SK-N-SH (cell line): ENCODE measurements at regions not wholly inside any gene's neighbourhood (a gene's known extent, or its start where the extent isn't known, plus 50 kb on each side); places are given as distances from the start of the nearest gene placed in this dataset.

Source experiments
- CTCF ChIA-PET: fragments of 300-600, 350-600 bp; formaldehyde crosslinking; extraction: SDS; loops from one replicate; lab custom pipeline; 2021; lab: Yijun Ruan, JAX
- POLR2A ChIA-PET: fragments of 350-600 bp; sonication (Branson Sonifier 250); formaldehyde crosslinking; extraction: SDS; loops from one replicate; lab custom pipeline; 2020; ENCODE audit warnings: antibody characterized with exemption, inconsistent platforms; lab: Yijun Ruan, JAX
- DNase-seq: peaks from one replicate; pipeline ENCODE4 v3.0.0; 2012
- H2AFZ ChIP-seq: fragments of 200-600 bp; sonication (generic); 2 replicates; pipeline ENCODE4 v1.8.1; 2016; ENCODE audit warnings: antibody characterized with exemption, mild to moderate bottlenecking, low read depth
- H3F3A ChIP-seq: fragments of 200-600 bp; sonication (generic); replicated peaks from 2 replicates; pipeline ENCODE3; 2016; ENCODE audit warnings: antibody characterized with exemption, mild to moderate bottlenecking; ENCODE audit not compliant: insufficient read depth
- H3K27ac ChIP-seq, 2 experiments: fragments of 200-500 bp in 1 of 2; fragments of 200-600 bp in 1 of 2; sonication (Bioruptor generic) in 1 of 2; sonication (generic), shearing (Covaris generic) in 1 of 2; 2 replicates each; pipeline versions ENCODE4 v1.5.1 to v1.6.1; 2014 to 2016; ENCODE audit warnings: low read depth in 2 of 2, inconsistent platforms in 1 of 2, low read length in 1 of 2, mild to moderate bottlenecking in 1 of 2, mixed read lengths in 1 of 2
- H3K27me3 ChIP-seq: fragments of 200-600 bp; sonication (generic), shearing (Covaris generic); 2 replicates; pipeline ENCODE4 v1.6.1; 2016; ENCODE audit warnings: mixed run types; ENCODE audit not compliant: insufficient read depth
- H3K36me3 ChIP-seq, 2 experiments: fragments of 200-500 bp in 1 of 2; fragments of 200-600 bp in 1 of 2; sonication (Bioruptor generic) in 1 of 2; sonication (generic) in 1 of 2; replicated peaks in 1 of 2; 2 replicates each; pipeline versions ENCODE3 to v1.5.1; 2014 to 2016; ENCODE audit warnings: low read length in 1 of 2, mild to moderate bottlenecking in 1 of 2; ENCODE audit not compliant: insufficient read depth in 2 of 2, control insufficient read depth in 1 of 2
- H3K4me1 ChIP-seq, 2 experiments: fragments of 200-500 bp in 1 of 2; fragments of 200-600 bp in 1 of 2; sonication (Bioruptor generic) in 1 of 2; sonication (generic), shearing (Covaris generic) in 1 of 2; 2 replicates each; pipeline versions ENCODE4 v1.5.1 to v1.6.1; 2014 to 2016; ENCODE audit warnings: low read depth in 1 of 2, low read length in 1 of 2, mixed run types in 1 of 2; ENCODE audit not compliant: insufficient read depth in 2 of 2, control insufficient read depth in 1 of 2
- H3K4me2 ChIP-seq: fragments of 200-600 bp; sonication (generic), shearing (Covaris generic); 2 replicates; pipeline ENCODE4 v1.6.1; 2017; ENCODE audit warnings: mixed run types
- H3K4me3 ChIP-seq, 2 experiments: fragments of 200-500 bp in 1 of 2; fragments of 200-600 bp in 1 of 2; sonication (Bioruptor generic) in 1 of 2; sonication (generic), shearing (Covaris generic) in 1 of 2; 2 replicates each; pipeline versions ENCODE4 v1.5.1 to v1.8.1; 2014 to 2016; ENCODE audit warnings: low read depth in 2 of 2, inconsistent platforms in 1 of 2, low read length in 1 of 2, mild to moderate bottlenecking in 1 of 2, mixed read lengths in 1 of 2, moderate library complexity in 1 of 2
- H3K79me2 ChIP-seq: fragments of 200-600 bp; sonication (generic); 2 replicates; pipeline ENCODE4 v1.8.1; 2017; ENCODE audit warnings: mild to moderate bottlenecking; ENCODE audit not compliant: insufficient read depth
- H3K9ac ChIP-seq: fragments of 200-600 bp; sonication (generic); 2 replicates; pipeline ENCODE4 v1.6.1; 2017; ENCODE audit warnings: mixed run types
- H3K9me2 ChIP-seq: fragments of 200-600 bp; sonication (generic); 2 replicates; pipeline ENCODE4 v1.6.1; 2017; ENCODE audit warnings: mixed run types
- H3K9me3 ChIP-seq: fragments of 200-600 bp; sonication (generic); 2 replicates; pipeline ENCODE4 v1.6.1; 2017; ENCODE audit warnings: mixed run types, mild to moderate bottlenecking, moderate library complexity
- H4K20me1 ChIP-seq: fragments of 200-600 bp; sonication (generic); 2 replicates; pipeline ENCODE4 v1.6.1; 2017; ENCODE audit warnings: mild to moderate bottlenecking, mixed run types; ENCODE audit not compliant: insufficient read depth
- ELF1 ChIP-seq: IDR thresholded peaks from 2 replicates; pipeline ENCODE4 v1.4.0; 2012
- FOSL2 ChIP-seq: IDR thresholded peaks from 2 replicates; pipeline ENCODE4 v1.4.0; 2012; ENCODE audit warnings: low read depth, mild to moderate bottlenecking, moderate library complexity, borderline replicate concordance
- GATA2 ChIP-seq: sonication (generic); formaldehyde crosslinking; IDR thresholded peaks from 2 replicates; pipeline ENCODE4 v1.5.0; 2020; ENCODE audit warnings: mild to moderate bottlenecking, missing genetic modification reagents
- POLR2AphosphoS5 ChIP-seq: IDR thresholded peaks from 2 replicates; pipeline ENCODE4 v1.6.1; 2012; ENCODE audit warnings: low read depth, low read length
- RAD21 ChIP-seq: IDR thresholded peaks from 2 replicates; pipeline ENCODE4 v1.6.1; 2012; ENCODE audit warnings: mild to moderate bottlenecking, low read length
- RXRA ChIP-seq: IDR thresholded peaks from 2 replicates; pipeline ENCODE4 v1.4.0; 2012; ENCODE audit warnings: low read depth, mild to moderate bottlenecking, borderline replicate concordance
- WGBS: methylation state at CpG from one replicate; pipeline ENCODE4 v1.1.6; 2017; ENCODE audit warnings: low lambda C conversion rate; 5-methylcytosine and 5-hydroxymethylcytosine counted together
- TF ChIP-seq, protein P1 (sequence below): fragments of 150-350 bp; IDR thresholded peaks from 2 replicates; pipeline ENCODE4 v1.6.1; 2017; ENCODE audit warnings: antibody characterized with exemption, low read length, low read depth, borderline replicate concordance

- no peaks in the 10 kb centered on the region for H3K9me2 ChIP-seq
- H2AFZ ChIP-seq = no peak overlapping the region
- no peak for DNase-seq
- no peaks in the 10 kb centered on the region for H3K27me3 ChIP-seq
- no peaks in the 10 kb centered on the region for H3K79me2 ChIP-seq
- H3K4me2 ChIP-seq = no peak overlapping the region
- H3K36me3 ChIP-seq = no peaks in the 10 kb centered on the region
- CTCF ChIA-PET = interaction anchor here (0.9 kb wide), 1 partner anchor 22 kb away, joined by 3 read pairs; no protein-coding TSS in a partner anchor
- H3F3A ChIP-seq = no peaks in the 10 kb centered on the region
- no peaks in the 10 kb centered on the region for H4K20me1 ChIP-seq
- TF ChIP-seq RXRA = no peak
- TF ChIP-seq, protein P1, sequence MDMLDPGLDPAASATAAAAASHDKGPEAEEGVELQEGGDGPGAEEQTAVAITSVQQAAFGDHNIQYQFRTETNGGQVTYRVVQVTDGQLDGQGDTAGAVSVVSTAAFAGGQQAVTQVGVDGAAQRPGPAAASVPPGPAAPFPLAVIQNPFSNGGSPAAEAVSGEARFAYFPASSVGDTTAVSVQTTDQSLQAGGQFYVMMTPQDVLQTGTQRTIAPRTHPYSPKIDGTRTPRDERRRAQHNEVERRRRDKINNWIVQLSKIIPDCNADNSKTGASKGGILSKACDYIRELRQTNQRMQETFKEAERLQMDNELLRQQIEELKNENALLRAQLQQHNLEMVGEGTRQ = no peak
- TF ChIP-seq FOSL2 = no peak
- TF ChIP-seq POLR2AphosphoS5 = no peak
- no peak for TF ChIP-seq RAD21
- H3K9me3 ChIP-seq = no peaks in the 10 kb centered on the region
- POLR2A ChIA-PET = no interaction called here
- 83% methylated on average over 8 of the region's 8 CpGs for WGBS
- H3K4me1 ChIP-seq = no peaks in the 10 kb centered on the region
- no peak overlapping the region for H3K9ac ChIP-seq
- H3K27ac ChIP-seq = no peak overlapping the region
- no peak overlapping the region for H3K4me3 ChIP-seq
Observed at GRCh38 chr1:86811142-86811924, 102.6 kb downstream of the SELENOF start.

DNA sequence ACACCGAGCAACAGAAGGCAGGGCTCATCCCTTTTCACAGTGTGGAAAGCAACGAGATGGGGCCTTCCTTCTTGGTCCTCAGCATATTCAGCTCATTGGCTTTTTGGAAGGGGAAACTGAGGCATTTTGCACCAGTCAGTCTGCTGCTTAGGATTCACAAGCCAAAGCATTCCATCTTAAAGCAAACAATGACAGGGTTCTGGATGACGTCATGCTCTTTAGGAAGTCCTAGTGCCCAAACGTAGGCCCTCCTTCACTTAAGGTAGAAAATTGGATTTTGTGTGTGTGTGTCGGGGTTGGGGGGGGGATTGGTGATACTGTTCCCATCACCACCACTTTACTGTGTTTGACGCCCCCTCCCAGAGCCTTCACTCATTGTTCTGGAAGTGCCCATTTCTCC lies 101.6 kb downstream of the SELENOF start:
- Histone ChIP-seq H3K9me2 (no peaks in the 10 kb centered on the region), H3K9me3 (no peaks in the 10 kb centered on the region), H3K4me3 (no peak overlapping the region), H3K79me2 (no peaks in the 10 kb centered on the region), H3K4me1 (no peaks in the 10 kb centered on the region), H4K20me1 (no peaks in the 10 kb centered on the region), H3K27me3 (no peaks in the 10 kb centered on the region), H3F3A (no peaks in the 10 kb centered on the region), H3K4me2 (no peak overlapping the region), H3K36me3 (no peaks in the 10 kb centered on the region), H2AFZ (no peak overlapping the region), H3K27ac (no peak overlapping the region), H3K9ac (no peak overlapping the region)
- DNase-seq = no peak
- CTCF ChIA-PET = no interaction called here
- TF ChIP-seq, protein P1 = no peak
- TF ChIP-seq ELF1 (no peak), GATA2 (CRISPR knock-in tag) (no peak)
- POLR2A ChIA-PET = no interaction called here
- 83% methylated on average over 6 of the region's 6 CpGs for WGBS
